ENCODE measurements at regions not wholly inside any gene's neighbourhood (a gene's known extent, or its start where the extent isn't known, plus 50 kb on each side); places are given as distances from the start of the nearest gene placed in this dataset.

DNA sequence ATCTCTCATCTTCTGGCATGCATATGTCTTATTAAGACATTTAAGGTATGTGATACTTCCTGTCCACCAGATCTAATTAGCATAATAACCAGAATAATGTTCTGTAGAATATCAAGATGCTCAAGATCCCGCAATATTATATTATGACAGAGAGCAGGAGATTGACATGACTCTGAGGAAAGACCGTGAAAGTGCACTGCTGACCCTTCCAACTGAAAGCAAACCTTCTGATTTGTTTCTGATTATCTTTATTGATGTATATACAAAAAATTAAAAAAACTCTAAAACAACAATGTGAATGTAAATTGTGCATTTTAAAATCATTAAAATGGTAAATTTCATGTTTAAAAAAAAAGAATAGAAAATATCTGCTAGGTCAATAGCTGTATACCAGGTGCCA, 184.4 kb upstream of the TMEM45B start:
- no peaks in the 10 kb centered on the region for H3K36me3 ChIP-seq (ENCODE audit: control insufficient read depth, insufficient read depth, low read length)
- no peaks in the 10 kb centered on the region for H3K4me1 ChIP-seq (ENCODE audit: control insufficient read depth, insufficient read depth, low read length)
- CTCF ChIA-PET: no interaction called here
- no TSS peak for BruUV-seq (replicated peaks)
- ATAC-seq (no peak), DNase-seq (ENCODE audit: low read depth, low spot score) (no peak)
- H3K4me3 ChIP-seq (ENCODE audit: low read depth in 2 of 2, low read length in 2 of 2): no peak overlapping the region
- H3K27me3 ChIP-seq (ENCODE audit: control insufficient read depth, insufficient read depth, low read length): no peaks in the 10 kb centered on the region
- POLR2A ChIA-PET: no interaction called here
- intact Hi-C loops (cut with micrococcal nuclease; ENCODE audit: unreplicated experiment): no loop called here
- TF ChIP-seq SIN3A (IDR thresholded peaks at IDR 0.05; ENCODE audit: borderline replicate concordance, insufficient read depth, low read depth, low read length): no peak
- TF ChIP-seq, protein P1, sequence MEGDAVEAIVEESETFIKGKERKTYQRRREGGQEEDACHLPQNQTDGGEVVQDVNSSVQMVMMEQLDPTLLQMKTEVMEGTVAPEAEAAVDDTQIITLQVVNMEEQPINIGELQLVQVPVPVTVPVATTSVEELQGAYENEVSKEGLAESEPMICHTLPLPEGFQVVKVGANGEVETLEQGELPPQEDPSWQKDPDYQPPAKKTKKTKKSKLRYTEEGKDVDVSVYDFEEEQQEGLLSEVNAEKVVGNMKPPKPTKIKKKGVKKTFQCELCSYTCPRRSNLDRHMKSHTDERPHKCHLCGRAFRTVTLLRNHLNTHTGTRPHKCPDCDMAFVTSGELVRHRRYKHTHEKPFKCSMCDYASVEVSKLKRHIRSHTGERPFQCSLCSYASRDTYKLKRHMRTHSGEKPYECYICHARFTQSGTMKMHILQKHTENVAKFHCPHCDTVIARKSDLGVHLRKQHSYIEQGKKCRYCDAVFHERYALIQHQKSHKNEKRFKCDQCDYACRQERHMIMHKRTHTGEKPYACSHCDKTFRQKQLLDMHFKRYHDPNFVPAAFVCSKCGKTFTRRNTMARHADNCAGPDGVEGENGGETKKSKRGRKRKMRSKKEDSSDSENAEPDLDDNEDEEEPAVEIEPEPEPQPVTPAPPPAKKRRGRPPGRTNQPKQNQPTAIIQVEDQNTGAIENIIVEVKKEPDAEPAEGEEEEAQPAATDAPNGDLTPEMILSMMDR (IDR thresholded peaks at IDR 0.05): no peak
- TF ChIP-seq TCF7L2 (IDR thresholded peaks at IDR 0.05; ENCODE audit: low read depth, low read length): no peak
- TF ChIP-seq POLR2AphosphoS5 (IDR thresholded peaks at IDR 0.05; ENCODE audit: low read depth, low read length): no peak
- TF ChIP-seq, protein P2, sequence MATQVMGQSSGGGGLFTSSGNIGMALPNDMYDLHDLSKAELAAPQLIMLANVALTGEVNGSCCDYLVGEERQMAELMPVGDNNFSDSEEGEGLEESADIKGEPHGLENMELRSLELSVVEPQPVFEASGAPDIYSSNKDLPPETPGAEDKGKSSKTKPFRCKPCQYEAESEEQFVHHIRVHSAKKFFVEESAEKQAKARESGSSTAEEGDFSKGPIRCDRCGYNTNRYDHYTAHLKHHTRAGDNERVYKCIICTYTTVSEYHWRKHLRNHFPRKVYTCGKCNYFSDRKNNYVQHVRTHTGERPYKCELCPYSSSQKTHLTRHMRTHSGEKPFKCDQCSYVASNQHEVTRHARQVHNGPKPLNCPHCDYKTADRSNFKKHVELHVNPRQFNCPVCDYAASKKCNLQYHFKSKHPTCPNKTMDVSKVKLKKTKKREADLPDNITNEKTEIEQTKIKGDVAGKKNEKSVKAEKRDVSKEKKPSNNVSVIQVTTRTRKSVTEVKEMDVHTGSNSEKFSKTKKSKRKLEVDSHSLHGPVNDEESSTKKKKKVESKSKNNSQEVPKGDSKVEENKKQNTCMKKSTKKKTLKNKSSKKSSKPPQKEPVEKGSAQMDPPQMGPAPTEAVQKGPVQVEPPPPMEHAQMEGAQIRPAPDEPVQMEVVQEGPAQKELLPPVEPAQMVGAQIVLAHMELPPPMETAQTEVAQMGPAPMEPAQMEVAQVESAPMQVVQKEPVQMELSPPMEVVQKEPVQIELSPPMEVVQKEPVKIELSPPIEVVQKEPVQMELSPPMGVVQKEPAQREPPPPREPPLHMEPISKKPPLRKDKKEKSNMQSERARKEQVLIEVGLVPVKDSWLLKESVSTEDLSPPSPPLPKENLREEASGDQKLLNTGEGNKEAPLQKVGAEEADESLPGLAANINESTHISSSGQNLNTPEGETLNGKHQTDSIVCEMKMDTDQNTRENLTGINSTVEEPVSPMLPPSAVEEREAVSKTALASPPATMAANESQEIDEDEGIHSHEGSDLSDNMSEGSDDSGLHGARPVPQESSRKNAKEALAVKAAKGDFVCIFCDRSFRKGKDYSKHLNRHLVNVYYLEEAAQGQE (IDR thresholded peaks at IDR 0.05; ENCODE audit: insufficient read depth in 1 of 2, low read depth in 2 of 2, low read length in 1 of 2): no peak
- H3K27ac ChIP-seq (ENCODE audit: low read length): no peak overlapping the region
- H3K9me3 ChIP-seq (ENCODE audit: control insufficient read depth, insufficient read depth, low read depth, low read length): peaks cover 2% of the 10 kb centered on the region; the same call in 1 of the 2 replicates
- in situ Hi-C loops (cut with HindIII; ENCODE audit: low pct_unique_long_range_greater_than_20kb, low sequenced_read_pairs): no loop called here

DNA sequence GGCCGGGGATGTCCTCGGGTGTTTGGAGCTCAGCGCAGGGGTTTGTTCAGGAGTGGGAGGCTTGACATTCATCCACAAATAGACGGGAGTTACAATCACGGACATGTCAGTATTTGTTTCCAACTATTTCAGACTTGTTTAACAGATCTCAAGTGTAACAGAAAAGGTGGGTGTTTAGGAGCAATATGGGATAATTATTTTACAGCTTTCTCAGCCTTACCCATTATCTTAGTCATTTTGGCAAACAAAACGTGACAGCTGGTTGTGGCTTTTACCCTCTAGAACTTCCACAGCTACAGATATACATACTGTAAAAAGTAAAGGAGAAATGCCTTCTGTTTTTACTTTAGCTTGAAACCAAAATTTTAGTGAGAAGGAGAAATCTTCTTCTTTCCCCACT, 178.7 kb upstream of the TMEM45B start:
- intact Hi-C loops (cut with micrococcal nuclease; ENCODE audit: unreplicated experiment) (no loop called here), in situ Hi-C loops (cut with HindIII; ENCODE audit: low pct_unique_long_range_greater_than_20kb, low sequenced_read_pairs) (no loop called here)
- ChIA-PET CTCF (no interaction called here), POLR2A (no interaction called here)
- no TSS peak for BruUV-seq (replicated peaks)
- TF ChIP-seq, protein P2 (IDR thresholded peaks at IDR 0.05; ENCODE audit: insufficient read depth in 1 of 2, low read depth in 2 of 2, low read length in 1 of 2): no peak
- TF ChIP-seq POLR2AphosphoS5 (IDR thresholded peaks at IDR 0.05; ENCODE audit: low read depth, low read length): no peak
- TF ChIP-seq, protein P1 (IDR thresholded peaks at IDR 0.05): no peak
- no peak for TF ChIP-seq TCF7L2 (IDR thresholded peaks at IDR 0.05; ENCODE audit: low read depth, low read length)
- TF ChIP-seq SIN3A (IDR thresholded peaks at IDR 0.05; ENCODE audit: borderline replicate concordance, insufficient read depth, low read depth, low read length): no peak
- peaks cover 14% of the 10 kb centered on the region for H3K4me1 ChIP-seq (ENCODE audit: control insufficient read depth, insufficient read depth, low read length)
- H3K27me3 ChIP-seq (ENCODE audit: control insufficient read depth, insufficient read depth, low read length): no peaks in the 10 kb centered on the region
- DNase-seq (ENCODE audit: low read depth, low spot score): no peak
- H3K36me3 ChIP-seq (ENCODE audit: control insufficient read depth, insufficient read depth, low read length): no peaks in the 10 kb centered on the region
- H3K27ac ChIP-seq (ENCODE audit: low read length): no peak overlapping the region; the same call in 1 of the 2 replicates
- H3K4me3 ChIP-seq (ENCODE audit: low read depth in 2 of 2, low read length in 2 of 2): no peak overlapping the region
- H3K9me3 ChIP-seq (ENCODE audit: control insufficient read depth, insufficient read depth, low read depth, low read length): peaks cover 12% of the 10 kb centered on the region; the same call in 1 of the 2 replicates
- no peak for ATAC-seq
